GM12873 (cell line): ENCODE measurements at regions not wholly inside any gene's neighbourhood (a gene's known extent, or its start where the extent isn't known, plus 50 kb on each side); places are given as distances from the start of the nearest gene placed in this dataset.

ENCODE experiments used
- TF ChIP-seq, protein P1 (sequence below): IDR thresholded peaks from 2 replicates; pipeline ENCODE4 v1.5.1; 2012; ENCODE audit warnings: low read depth, mild to moderate bottlenecking, moderate library complexity, low read length, control low read depth; ENCODE audit not compliant: insufficient read depth; ENCODE audit errors: missing control alignments

DNA sequence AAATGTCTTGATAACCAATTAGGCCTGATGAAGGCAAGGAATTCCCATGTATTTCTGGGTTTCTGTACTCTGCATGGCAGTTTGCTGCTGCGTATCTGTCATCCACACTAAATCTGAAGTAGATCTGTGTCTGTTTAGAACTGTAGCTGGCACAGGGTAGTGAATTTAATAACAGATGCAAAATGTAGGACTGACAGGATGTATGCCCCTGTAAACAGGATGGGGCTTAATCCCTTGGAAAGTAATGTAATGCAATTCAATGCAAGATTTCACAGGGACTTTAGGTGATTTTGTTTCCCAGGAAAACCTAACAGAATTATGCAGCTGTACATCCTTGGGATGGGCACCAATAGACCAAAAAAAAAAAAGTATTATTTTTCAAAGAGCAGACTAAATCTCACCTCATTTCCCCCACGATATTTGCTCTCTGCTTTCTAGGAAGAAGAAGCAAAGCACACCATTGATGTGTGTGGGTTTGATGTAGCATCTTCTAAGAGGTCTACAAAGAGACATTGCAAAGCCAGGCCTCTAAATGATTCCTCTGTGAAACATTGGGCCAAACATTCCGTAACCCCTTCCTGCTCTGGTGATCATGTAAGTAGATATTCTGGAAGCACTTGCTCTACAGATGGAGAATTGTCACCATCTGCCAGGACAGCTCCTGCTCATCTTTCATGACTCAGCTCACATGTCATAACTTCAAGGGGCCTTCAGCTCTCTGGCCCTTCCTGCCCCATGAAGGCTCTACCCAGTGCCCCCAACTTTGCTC lies 464.3 kb upstream of the RGMA start:
- TF ChIP-seq, protein P1, sequence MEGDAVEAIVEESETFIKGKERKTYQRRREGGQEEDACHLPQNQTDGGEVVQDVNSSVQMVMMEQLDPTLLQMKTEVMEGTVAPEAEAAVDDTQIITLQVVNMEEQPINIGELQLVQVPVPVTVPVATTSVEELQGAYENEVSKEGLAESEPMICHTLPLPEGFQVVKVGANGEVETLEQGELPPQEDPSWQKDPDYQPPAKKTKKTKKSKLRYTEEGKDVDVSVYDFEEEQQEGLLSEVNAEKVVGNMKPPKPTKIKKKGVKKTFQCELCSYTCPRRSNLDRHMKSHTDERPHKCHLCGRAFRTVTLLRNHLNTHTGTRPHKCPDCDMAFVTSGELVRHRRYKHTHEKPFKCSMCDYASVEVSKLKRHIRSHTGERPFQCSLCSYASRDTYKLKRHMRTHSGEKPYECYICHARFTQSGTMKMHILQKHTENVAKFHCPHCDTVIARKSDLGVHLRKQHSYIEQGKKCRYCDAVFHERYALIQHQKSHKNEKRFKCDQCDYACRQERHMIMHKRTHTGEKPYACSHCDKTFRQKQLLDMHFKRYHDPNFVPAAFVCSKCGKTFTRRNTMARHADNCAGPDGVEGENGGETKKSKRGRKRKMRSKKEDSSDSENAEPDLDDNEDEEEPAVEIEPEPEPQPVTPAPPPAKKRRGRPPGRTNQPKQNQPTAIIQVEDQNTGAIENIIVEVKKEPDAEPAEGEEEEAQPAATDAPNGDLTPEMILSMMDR: no peak

GRCh38 chr15:93543093-93543492 lies 454.1 kb upstream of the RGMA start:
- TF ChIP-seq, protein P1: no peak

DNA sequence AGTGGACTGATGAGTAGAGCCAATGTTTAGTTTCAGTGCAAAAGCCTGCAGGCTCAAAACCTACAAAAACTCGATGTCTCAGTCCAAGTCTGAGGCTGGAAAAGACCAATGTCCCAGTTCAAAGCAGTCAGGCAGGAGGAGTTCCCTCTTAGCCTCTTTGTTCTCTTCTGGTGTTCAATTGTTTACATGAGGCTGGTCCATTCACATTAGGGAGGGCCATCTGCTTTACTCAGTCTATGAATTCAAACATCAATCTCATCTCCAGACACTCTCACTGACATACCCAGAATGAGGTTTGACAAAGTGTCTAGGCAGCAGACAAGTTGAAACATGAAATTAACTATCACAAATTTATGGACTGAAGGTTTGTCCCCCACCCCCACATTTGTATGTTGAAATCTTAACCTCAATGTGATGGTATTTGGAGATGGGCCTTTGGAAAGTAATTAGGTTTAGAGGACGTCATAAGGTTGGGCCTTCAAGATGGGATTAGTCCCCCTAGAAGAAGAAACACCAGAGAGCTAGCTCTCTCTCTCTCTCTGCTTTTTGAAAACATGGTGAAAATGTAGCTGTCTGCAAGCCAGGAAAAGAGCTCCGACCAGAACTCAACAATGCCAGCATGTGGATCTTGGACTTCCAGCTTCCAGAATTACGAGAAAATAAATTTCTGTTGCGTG lies 438.5 kb upstream of the RGMA start:
- TF ChIP-seq, protein P1: no peak

- TF ChIP-seq, protein P1: no peak
Measured at GRCh38 chr15:93524432-93524831, 435.4 kb upstream of the RGMA start.

DNA sequence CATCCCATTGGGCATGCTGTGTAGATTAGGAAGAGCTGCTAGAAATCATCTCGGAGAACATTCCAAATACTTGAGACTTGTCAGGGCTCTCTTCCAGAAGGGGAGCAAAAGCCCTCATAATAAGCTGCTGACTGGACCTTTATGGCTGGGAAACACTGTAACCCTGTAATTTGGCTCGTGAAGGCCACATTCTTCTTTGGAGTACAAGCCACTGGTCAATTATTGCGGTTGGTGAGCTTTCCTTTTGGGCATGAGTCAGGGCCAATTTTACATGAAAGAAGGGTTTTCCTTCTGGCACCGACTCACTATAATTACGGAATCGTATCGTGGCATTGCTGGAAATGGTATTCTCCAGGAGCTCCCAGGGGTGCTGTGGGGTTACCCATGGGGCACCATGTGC lies 434.5 kb upstream of the RGMA start:
- TF ChIP-seq, protein P1: no peak

DNA sequence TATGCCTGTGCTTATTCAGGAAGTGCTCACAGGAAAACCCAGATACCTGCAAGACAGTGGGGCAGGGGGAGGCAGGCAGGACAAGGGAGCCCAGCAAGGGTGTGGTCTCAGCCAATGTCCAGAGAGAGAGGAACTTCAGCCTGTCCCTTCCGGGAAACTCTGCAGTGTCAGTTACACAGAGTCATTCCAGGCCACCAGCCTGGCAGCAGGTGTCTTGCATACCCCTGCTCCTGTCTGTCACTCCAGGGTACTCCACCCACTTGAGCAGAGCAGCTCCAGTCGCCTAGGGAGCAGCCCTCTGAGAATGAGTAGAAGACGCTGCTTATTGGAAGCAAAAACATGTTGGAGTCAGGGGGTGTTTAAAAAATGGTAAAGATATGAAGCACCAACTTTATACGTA lies 431.2 kb upstream of the RGMA start:
- TF ChIP-seq, protein P1: no peak

DNA sequence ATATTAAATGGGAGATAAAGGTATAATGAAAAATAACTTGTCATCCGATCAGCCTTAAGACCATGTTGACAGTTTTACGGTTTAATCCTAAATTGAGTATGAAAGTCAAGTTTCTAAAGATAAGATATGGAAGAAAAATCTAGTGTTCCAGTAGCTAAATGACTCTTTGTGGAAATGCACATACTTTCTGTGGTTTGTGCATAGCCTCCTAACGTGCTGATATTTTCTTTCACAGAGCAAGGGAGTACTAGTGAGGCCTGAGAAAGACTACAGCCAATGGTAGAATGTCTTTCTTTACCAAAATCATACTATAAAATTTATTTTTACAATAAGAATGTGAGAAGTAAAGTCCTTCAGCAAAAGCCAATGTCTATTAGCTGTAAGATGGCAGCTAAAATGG lies 430.6 kb upstream of the RGMA start:
- TF ChIP-seq, protein P1: no peak
